GM18511 (cell line): ENCODE measurements at regions not wholly inside any gene's neighbourhood (a gene's known extent, or its start where the extent isn't known, plus 50 kb on each side); places are given as distances from the start of the nearest gene placed in this dataset.
"Not testable (repeated sequence)": the region's sequence is repeated elsewhere in the genome, so short reads cannot be mapped to it uniquely, and the experiment has no call there.

Source experiments
- ATAC-seq: cut with Tn5 transposase; IDR thresholded peaks from one replicate; pipeline ENCODE4 v1.9.1; 2021; ENCODE audit warnings: mild to moderate bottlenecking, moderate library complexity; ENCODE audit not compliant: unreplicated experiment

DNA sequence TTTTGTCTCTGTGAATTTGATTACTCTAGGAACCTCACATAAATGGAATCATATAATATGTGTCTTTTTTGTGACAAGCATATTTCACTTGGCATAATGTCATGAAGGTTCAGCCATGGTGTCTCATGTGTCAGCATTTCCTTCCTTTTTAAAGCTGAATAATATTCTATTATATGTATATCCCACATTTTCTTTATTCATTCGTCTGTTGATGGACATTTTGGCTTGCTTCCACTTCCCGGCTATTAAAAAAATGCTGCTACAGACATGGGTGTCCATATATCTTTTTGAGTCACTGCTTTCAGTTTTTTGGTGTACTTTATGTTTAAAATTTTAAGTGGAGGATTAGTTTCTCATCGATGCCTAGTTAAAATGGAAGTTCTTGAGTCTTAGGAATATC, 59.8 kb upstream of the C5orf63 start:
- ATAC-seq = no peak

GRCh38 chr5:127136908-127137307, 63.6 kb upstream of the C5orf63 start:
- peak; percentile 52 for ATAC-seq

GRCh38 chr5:127143722-127144121, 70.4 kb upstream of the C5orf63 start:
- no peak for ATAC-seq

GRCh38 chr5:127153031-127153430, 79.7 kb upstream of the C5orf63 start:
- no peak for ATAC-seq

DNA sequence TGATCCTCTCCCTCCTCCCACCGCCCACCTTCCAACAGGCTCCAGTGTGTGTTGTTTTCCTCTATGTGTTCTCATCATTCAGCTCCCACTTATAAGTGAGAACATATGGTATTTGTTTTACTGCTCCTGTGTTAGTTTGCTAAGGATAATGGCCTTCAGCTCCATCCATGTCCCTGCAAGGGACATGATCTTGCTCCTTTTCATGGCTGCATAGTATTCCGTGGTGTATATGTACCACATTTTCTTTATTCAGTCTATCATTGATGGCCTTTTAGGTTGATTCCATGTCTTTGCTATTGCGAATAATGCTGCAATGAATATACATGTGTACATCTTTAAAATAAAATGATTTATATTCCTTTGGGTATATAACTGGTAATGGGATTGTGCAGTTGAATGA, 80.2 kb upstream of the C5orf63 start:
- no peak for ATAC-seq

- ATAC-seq = no peak
Measured at GRCh38 chr5:127163750-127164149, 90.4 kb upstream of the C5orf63 start.

- ATAC-seq = no peak
Measured at GRCh38 chr5:127170918-127171600, 97.8 kb upstream of the C5orf63 start.

DNA sequence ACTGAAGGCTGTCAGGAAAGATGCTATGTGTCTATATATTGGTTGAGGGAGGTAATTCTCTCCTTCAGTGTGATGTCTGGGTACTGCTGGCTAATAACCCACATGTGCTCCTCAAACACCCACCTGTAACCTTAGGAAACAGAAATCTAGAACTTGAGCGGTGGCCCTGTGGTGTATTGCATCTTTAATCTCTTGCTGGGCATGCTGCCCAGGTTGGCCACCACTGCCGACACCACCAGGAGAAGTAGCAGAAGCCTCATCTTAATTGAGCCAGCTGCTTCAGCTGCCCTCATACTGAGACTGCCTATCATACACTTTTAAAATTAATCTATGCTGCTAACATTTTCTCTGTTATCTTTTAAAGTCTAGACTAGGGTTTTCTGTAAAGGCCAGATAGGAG, 103.5 kb upstream of the C5orf63 start:
- ATAC-seq = no peak

- ATAC-seq = not testable (repeated sequence)
Measured at GRCh38 chr5:127182631-127183030, 108.0 kb upstream of the MEGF10 start.

GRCh38 chr5:127183332-127183731, 107.3 kb upstream of the MEGF10 start:
- ATAC-seq = no peak

GRCh38 chr5:127184851-127185250, 105.7 kb upstream of the MEGF10 start:
- ATAC-seq = no peak

DNA sequence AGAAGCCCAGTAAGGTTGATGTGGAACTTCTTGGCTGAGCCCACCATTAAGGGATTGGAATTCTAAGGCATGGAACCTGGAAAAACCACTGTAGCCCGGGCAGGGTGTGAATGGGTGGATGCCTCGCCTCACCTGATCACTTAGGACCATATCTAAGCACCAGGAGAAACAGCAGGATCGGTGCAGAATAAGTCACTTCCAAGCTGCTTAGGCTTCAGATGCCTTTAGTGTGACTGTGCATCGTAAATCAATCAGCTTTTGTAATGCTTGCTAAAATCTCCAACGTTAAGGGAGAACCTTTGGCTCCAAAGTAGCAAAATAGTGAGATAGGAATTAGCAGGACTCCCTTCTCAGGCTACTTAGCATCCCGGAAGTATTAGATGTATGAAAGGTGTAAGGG, 103.9 kb upstream of the MEGF10 start:
- no peak for ATAC-seq

DNA sequence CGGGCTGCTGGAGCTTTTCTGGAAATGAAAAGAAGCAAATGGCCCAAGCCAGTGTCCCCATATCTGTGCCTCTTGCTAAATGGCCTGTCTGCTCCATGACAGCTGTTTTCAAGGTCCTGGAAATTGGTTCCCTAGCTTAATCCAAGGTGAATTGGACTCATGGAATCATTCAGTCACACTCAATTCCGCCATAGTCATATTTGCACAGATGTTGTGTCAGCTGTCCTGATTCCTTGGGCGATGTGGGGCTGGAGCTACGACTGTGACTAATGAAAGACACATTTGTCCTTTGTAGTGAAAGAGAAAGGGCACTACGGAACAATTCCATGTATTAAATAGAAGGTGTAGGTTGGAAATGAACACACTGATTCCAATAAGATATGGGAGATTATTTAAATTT, 102.9 kb upstream of the MEGF10 start:
- no peak for ATAC-seq

GRCh38 chr5:127192150-127192549, 98.4 kb upstream of the MEGF10 start:
- no peak for ATAC-seq

GRCh38 chr5:127192836-127193338, 97.7 kb upstream of the MEGF10 start:
- no peak for ATAC-seq

DNA sequence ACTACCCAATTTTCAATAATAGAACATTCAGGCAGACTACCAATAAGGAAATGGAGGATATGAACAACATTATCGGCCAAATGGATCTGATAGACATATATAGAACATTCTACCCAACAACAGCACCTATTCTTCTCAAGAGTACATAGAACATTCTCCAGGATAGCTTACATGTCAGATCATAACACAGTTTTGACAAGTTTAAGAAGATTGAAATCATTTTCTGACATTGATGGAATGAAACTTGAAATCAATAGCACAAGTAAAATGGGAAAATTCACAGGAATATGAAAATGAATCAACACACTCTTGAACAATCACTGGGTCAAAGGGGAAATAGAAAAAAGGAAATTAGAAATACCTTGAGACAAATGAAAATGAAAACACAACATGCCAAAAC, 94.6 kb upstream of the MEGF10 start:
- ATAC-seq = no peak

DNA sequence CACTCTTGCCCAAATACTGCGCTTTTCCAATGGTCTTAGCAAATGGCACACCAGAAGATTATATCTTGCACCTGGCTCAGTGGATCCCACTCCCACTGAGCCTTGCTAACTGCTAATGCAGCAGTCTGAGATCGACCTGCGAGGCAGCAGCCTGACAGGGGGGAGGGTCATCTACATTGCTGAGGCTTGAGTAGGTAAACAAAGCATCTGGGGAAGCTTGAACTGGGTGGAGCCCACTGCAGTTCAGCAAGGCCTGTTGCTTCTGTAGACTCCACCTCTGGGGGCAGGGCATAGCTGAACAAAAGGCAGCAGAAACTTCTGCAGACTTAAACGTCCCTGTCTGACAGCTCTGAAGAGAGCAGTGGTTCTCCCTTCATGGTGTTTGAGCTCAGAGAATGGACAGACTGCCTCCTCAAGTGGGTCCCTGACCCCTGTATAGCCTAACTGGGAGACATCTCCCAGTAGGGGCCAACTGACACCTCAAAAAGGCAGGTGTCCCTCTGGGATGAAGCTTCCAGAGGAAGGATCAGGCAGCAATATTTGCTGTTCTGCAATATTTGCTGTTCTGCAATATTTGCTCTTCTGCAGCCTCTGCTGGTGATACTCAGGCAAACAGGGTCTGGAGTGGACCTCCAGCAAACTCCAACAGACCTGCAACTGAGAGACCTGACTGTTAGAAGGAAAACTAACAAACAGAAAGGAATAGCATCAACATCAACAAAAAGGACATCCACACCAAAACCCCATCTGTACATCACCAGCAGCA, 93.0 kb upstream of the MEGF10 start:
- ATAC-seq = not testable (repeated sequence)

- ATAC-seq = not testable (repeated sequence)
Measured at GRCh38 chr5:127202738-127203137, 87.9 kb upstream of the MEGF10 start.

- no peak for ATAC-seq
Measured at GRCh38 chr5:127203818-127204217, 86.8 kb upstream of the MEGF10 start.

GRCh38 chr5:127205147-127205546, 85.4 kb upstream of the MEGF10 start:
- no peak for ATAC-seq

DNA sequence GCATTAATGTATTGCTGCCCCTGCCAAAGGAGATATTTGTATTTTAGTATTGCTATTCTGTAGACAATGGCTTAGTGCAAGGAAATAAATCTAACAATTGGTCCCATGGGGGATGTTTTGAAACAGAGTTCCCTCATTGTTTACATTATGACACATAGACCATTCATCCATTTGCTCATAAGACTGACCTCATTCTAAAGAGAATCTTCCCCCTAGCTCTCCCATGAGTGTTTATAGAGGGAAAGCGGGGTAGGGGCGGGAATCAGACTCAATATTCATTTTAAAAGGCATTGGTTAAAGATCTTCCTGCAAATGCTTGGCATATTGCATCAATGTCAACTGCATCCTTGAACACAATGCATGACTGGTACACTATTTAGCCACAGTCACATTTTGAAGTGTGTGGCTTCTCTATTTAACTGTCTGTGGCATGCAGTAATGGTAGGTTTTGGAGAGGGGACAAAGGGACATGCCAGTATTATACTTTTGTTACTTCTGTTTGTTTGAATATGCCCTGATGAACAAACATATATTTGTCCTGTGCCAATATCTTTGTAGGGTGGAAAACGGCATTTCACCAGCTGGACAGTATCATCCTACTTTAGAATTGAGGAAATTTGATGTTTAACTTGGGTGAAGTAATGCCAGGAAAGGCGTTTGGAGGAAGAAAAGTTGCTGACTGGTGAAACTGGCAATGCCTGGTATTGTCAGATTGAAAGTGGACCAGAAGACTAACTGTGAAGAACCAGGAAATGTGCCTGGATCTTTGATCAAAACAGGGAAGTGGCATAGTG, 84.1 kb upstream of the MEGF10 start:
- ATAC-seq = no peak

GRCh38 chr5:127210042-127210441, 80.6 kb upstream of the MEGF10 start:
- ATAC-seq = no peak
